Adrenal gland (tissue), 9 donors: ENCODE measurements at regions not wholly inside any gene's neighbourhood (a gene's known extent, or its start where the extent isn't known, plus 50 kb on each side); places are given as distances from the start of the nearest gene placed in this dataset.

Experiments
- DNase-seq, 7 donors: peaks; one replicate each; pipeline ENCODE4 v3.0.0-alpha.2; 2019 to 2020
- H3K27ac ChIP-seq, 5 donors: fragments of 200-600 bp; sonication (generic) in 4 of 5; 1 replicate in 3 of 5; 2 replicates in 2 of 5; pipeline versions ENCODE4 v1.5.1 to v1.8.0; 2016 to 2020; ENCODE audit warnings: mild to moderate bottlenecking in 1 of 5
- H3K27me3 ChIP-seq: fragments of 200-600 bp; 2 replicates; pipeline ENCODE4 v1.8.0; 2021
- H3K36me3 ChIP-seq, 2 donors: fragments of 200-600 bp; replicated peaks in 1 of 2; 1 replicate in 1 of 2; 2 replicates in 1 of 2; pipeline versions ENCODE4 v1.5.1 to v1.8.0; 2018 to 2022
- H3K4me1 ChIP-seq, 2 donors: fragments of 200-600 bp; replicated peaks in 1 of 2; 1 replicate in 1 of 2; 2 replicates in 1 of 2; pipeline versions ENCODE4 v1.5.1 to v1.8.0; 2018 to 2021
- H3K4me3 ChIP-seq, 4 donors: fragments of 200-600 bp; sonication (generic) in 3 of 4; one replicate each; pipeline ENCODE4 v1.5.1; 2016 to 2018
- H3K9me3 ChIP-seq, 3 donors: fragments of 200-600 bp; sonication (generic) in 1 of 3; replicated peaks in 1 of 3; 1 replicate in 2 of 3; 2 replicates in 1 of 3; pipeline versions ENCODE4 v1.5.1 to v1.8.0; 2016 to 2021
- POLR2A ChIP-seq, 2 donors: fragments of 450-650 bp; IDR thresholded peaks; one replicate each; pipeline ENCODE4 v1.6.1; 2017; ENCODE audit warnings: antibody characterized with exemption in 2 of 2, mild to moderate bottlenecking in 2 of 2, moderate library complexity in 1 of 2
- WGBS, 4 donors: extraction: QIAGEN DNeasy Blood & Tissue Kit in 2 of 4; methylation state at CpG; one replicate each; pipeline versions ENCODE4 v1.1.5 to v1.1.7; 2013 to 2017; 5-methylcytosine and 5-hydroxymethylcytosine counted together
- intact Hi-C, 2 donors: fragments of 100-400 bp; cut with DNase I; formaldehyde crosslinking; loops; one replicate each; pipeline versions ENCODE4 v1.14.1 to v1.15.0; 2022 to 2023
- TF ChIP-seq, protein P1 (sequence below), 6 experiments: fragments of 450-650 bp in 4 of 6; fragments of 200-600 bp in 2 of 6; sonication (generic) in 1 of 6; IDR thresholded peaks; 1 replicate in 5 of 6; 2 replicates in 1 of 6; pipeline versions ENCODE4 v1.5.1 to v1.8.0; 2016 to 2021; ENCODE audit warnings: antibody characterized with exemption in 6 of 6, mild to moderate bottlenecking in 2 of 6, moderate library complexity in 1 of 6
- donor health status: healthy with polysubstance abuse.
- donor health status: Bipolar disorder and iron deficiency.
- donor health status: DM: yes; HTN: yes; CAD: no.
- donor health status: DM: no; HTN: no; CAD: no.
- donor health status: DM: no; HTN: no; CAD: no.

DNA sequence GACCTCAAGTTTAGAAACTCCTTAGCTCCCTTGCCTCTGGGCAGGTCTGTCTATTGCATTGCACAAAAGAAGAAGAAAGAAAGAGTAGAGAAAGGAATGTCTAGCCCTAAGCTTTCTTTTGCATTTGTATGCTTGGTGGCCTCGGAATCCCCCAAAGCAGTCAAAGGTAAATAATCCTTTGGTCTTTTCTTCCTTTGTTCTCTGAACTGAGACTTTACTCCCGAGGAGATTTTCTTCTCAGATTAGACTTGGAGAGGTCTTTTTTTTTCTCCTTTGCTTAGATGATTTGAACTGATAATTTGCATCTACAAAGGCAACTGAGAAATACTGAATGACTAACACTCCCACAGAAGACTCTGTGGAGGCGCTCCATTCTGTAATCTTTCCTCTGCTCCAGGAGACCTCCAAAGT is 93.2 kb downstream of the AKR1D1 start:
- 62 to 75% (median 71%) methylated on average over 3 of the region's 3 CpGs for WGBS, 4 donors
- intact Hi-C loops, result no loop called here
- Histone ChIP-seq H3K36me3 (no peaks in the 10 kb centered on the region), H3K4me1 (no peaks in the 10 kb centered on the region), H3K27ac (no peak overlapping the region), H3K4me3 (no peak overlapping the region), H3K9me3 (peaks cover 0 to 5% (median 0%) of the 10 kb centered on the region in 3 donors), H3K27me3 (no peaks in the 10 kb centered on the region)
- no peak for TF ChIP-seq POLR2A (IDR thresholded peaks at IDR 0.05)
- TF ChIP-seq, protein P1, sequence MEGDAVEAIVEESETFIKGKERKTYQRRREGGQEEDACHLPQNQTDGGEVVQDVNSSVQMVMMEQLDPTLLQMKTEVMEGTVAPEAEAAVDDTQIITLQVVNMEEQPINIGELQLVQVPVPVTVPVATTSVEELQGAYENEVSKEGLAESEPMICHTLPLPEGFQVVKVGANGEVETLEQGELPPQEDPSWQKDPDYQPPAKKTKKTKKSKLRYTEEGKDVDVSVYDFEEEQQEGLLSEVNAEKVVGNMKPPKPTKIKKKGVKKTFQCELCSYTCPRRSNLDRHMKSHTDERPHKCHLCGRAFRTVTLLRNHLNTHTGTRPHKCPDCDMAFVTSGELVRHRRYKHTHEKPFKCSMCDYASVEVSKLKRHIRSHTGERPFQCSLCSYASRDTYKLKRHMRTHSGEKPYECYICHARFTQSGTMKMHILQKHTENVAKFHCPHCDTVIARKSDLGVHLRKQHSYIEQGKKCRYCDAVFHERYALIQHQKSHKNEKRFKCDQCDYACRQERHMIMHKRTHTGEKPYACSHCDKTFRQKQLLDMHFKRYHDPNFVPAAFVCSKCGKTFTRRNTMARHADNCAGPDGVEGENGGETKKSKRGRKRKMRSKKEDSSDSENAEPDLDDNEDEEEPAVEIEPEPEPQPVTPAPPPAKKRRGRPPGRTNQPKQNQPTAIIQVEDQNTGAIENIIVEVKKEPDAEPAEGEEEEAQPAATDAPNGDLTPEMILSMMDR (IDR thresholded peaks at IDR 0.05), result no peak
- DNase-seq, result no peak

DNA sequence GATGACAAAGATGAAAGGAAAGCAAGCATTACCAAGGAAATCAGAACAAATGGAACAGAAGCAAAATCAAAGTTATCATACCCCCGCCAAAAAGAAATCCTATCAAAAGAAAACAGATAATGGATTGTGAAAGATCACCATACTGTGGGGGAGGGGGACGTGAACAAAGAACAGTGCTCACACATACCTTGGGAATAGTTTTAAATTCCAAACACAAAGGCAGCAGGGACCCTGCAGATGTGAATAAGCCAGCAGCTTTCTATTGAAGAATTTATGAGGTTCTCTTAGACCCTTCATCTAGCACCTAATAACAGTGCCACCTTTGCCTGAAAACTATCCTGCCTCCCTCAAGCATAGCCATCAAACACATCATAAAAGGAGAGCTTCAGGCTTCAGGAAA is 94.0 kb downstream of the AKR1D1 start:
- TF ChIP-seq, protein P1 (IDR thresholded peaks at IDR 0.05), result no peak
- no peak for TF ChIP-seq POLR2A (IDR thresholded peaks at IDR 0.05)

GRCh38 chr7:138170959-138171703 is 94.9 kb downstream of the AKR1D1 start:
- H3K27me3 ChIP-seq, result no peaks in the 10 kb centered on the region
- H3K9me3 ChIP-seq, result no peaks in the 10 kb centered on the region
- TF ChIP-seq, protein P1 (IDR thresholded peaks at IDR 0.05), result no peak
- TF ChIP-seq POLR2A (IDR thresholded peaks at IDR 0.05), result no peak
- H3K36me3 ChIP-seq, result no peaks in the 10 kb centered on the region
- H3K4me3 ChIP-seq, result no peak overlapping the region
- DNase-seq, result no peak
- no peaks in the 10 kb centered on the region for H3K4me1 ChIP-seq
- H3K27ac ChIP-seq, result no peak overlapping the region
- intact Hi-C loops, result no loop called here
- WGBS, 4 donors, result 83 to 91% (median 87%) methylated on average over 7 of the region's 7 CpGs

More for the DNA sequence above, 94.0 kb downstream of the AKR1D1 start:
- H3K4me3 ChIP-seq, result no peak overlapping the region
- WGBS, 4 donors, result 63 to 80% (median 73%) methylated on average over 2 of the region's 2 CpGs
- no peak overlapping the region for H3K27ac ChIP-seq
- DNase-seq, result no peak
- peaks cover 0 to under 1% (median 0%) of the 10 kb centered on the region in 3 donors for H3K9me3 ChIP-seq
- no peaks in the 10 kb centered on the region for H3K36me3 ChIP-seq
- no peaks in the 10 kb centered on the region for H3K27me3 ChIP-seq
- no peaks in the 10 kb centered on the region for H3K4me1 ChIP-seq
- intact Hi-C loops, result no loop called here

- TF ChIP-seq, protein P1 (IDR thresholded peaks at IDR 0.05), result no peak
- TF ChIP-seq POLR2A (IDR thresholded peaks at IDR 0.05), result no peak
- no peaks in the 10 kb centered on the region for H3K36me3 ChIP-seq
- no peak overlapping the region for H3K4me3 ChIP-seq
- H3K9me3 ChIP-seq, result no peaks in the 10 kb centered on the region
- WGBS, 4 donors, result 87 to 97% (median 92%) methylated on average over 3 of the region's 3 CpGs
- no peak overlapping the region for H3K27ac ChIP-seq
- intact Hi-C loops, result no loop called here
- H3K4me1 ChIP-seq, result no peaks in the 10 kb centered on the region
- DNase-seq, result no peak
- H3K27me3 ChIP-seq, result no peaks in the 10 kb centered on the region
These were observed 97.3 kb downstream of the AKR1D1 start for GRCh38 chr7:138173548-138173947.
